Liver (tissue), 8 donors: ENCODE measurements at regions not wholly inside any gene's neighbourhood (a gene's known extent, or its start where the extent isn't known, plus 50 kb on each side); places are given as distances from the start of the nearest gene placed in this dataset.

Source experiments
- DNase-seq: peaks from one replicate; pipeline ENCODE4 v3.0.0-alpha.2; 2017; ENCODE audit warnings: low spot score
- H3K27ac ChIP-seq, 2 donors: one replicate each; pipeline ENCODE4 v1.7.0; 2013; ENCODE audit warnings: inconsistent platforms in 2 of 2, low read length in 2 of 2, control low read depth in 1 of 2, low read depth in 1 of 2, mild to moderate bottlenecking in 1 of 2
- H3K27me3 ChIP-seq, 4 donors: one replicate each; pipeline versions ENCODE4 v1.6.1 to v1.7.0; 2013; ENCODE audit warnings: low read length in 3 of 4, inconsistent platforms in 1 of 4, mild to moderate bottlenecking in 1 of 4, moderate library complexity in 1 of 4; ENCODE audit not compliant: control insufficient read depth in 4 of 4, insufficient read depth in 4 of 4
- H3K36me3 ChIP-seq, 4 donors: one replicate each; pipeline versions ENCODE4 v1.6.1 to v1.7.0; 2013; ENCODE audit warnings: low read length in 3 of 4, mild to moderate bottlenecking in 3 of 4, low read depth in 1 of 4, moderate library complexity in 1 of 4; ENCODE audit not compliant: control insufficient read depth in 4 of 4, insufficient read depth in 3 of 4
- H3K4me1 ChIP-seq, 4 donors: one replicate each; pipeline versions ENCODE4 v1.6.1 to v1.7.0; 2013; ENCODE audit warnings: low read length in 3 of 4, mild to moderate bottlenecking in 3 of 4, moderate library complexity in 1 of 4; ENCODE audit not compliant: control insufficient read depth in 4 of 4, insufficient read depth in 4 of 4
- H3K4me3 ChIP-seq, 3 donors: one replicate each; pipeline versions ENCODE4 v1.6.1 to v1.7.0; 2013; ENCODE audit warnings: low read length in 3 of 3, control low read depth in 1 of 3, low read depth in 1 of 3, mild to moderate bottlenecking in 1 of 3
- H3K9ac ChIP-seq, 2 donors: one replicate each; pipeline ENCODE4 v1.7.0; 2013; ENCODE audit warnings: low read length in 2 of 2, mild to moderate bottlenecking in 2 of 2, moderate library complexity in 2 of 2, control low read depth in 1 of 2, low read depth in 1 of 2
- H3K9me3 ChIP-seq, 4 donors: one replicate each; pipeline versions ENCODE4 v1.6.1 to v1.7.0; 2013; ENCODE audit warnings: low read length in 3 of 4; ENCODE audit not compliant: control insufficient read depth in 4 of 4
- FOXA1 ChIP-seq: IDR thresholded peaks from 2 replicates; pipeline ENCODE4 v1.6.1; 2016; ENCODE audit warnings: antibody characterized with exemption
- FOXA2 ChIP-seq: IDR thresholded peaks from 2 replicates; pipeline ENCODE4 v1.6.1; 2016; ENCODE audit warnings: antibody characterized with exemption
- GABPA ChIP-seq, 2 donors: IDR thresholded peaks in 1 of 2; conservative IDR thresholded peaks in 1 of 2; 2 replicates each; pipeline ENCODE4 v1.6.1; 2016; ENCODE audit warnings: antibody characterized with exemption in 2 of 2, mild to moderate bottlenecking in 1 of 2, moderate library complexity in 1 of 2
- HNF4A ChIP-seq, 2 donors: conservative IDR thresholded peaks; 2 replicates each; pipeline ENCODE4 v1.6.1; 2016; ENCODE audit warnings: antibody characterized with exemption in 2 of 2, mild to moderate bottlenecking in 2 of 2
- HNF4G ChIP-seq: IDR thresholded peaks from 2 replicates; pipeline ENCODE4 v1.6.1; 2016; ENCODE audit warnings: antibody characterized with exemption
- MAX ChIP-seq: IDR thresholded peaks from 2 replicates; pipeline ENCODE4 v1.6.1; 2016; ENCODE audit warnings: antibody characterized with exemption
- RAD21 ChIP-seq, 2 donors: IDR thresholded peaks; 2 replicates each; pipeline ENCODE4 v1.6.1; 2016; ENCODE audit warnings: antibody characterized with exemption in 2 of 2, mild to moderate bottlenecking in 2 of 2
- REST ChIP-seq: IDR thresholded peaks from 2 replicates; pipeline ENCODE4 v1.6.1; 2016; ENCODE audit warnings: antibody characterized with exemption, mild to moderate bottlenecking
- RXRA ChIP-seq, 2 donors: IDR thresholded peaks; 2 replicates each; pipeline ENCODE4 v1.6.1; 2017 to 2018; ENCODE audit warnings: antibody characterized with exemption in 2 of 2, mild to moderate bottlenecking in 1 of 2
- WGBS: extraction: QIAGEN DNeasy Blood & Tissue Kit; methylation state at CpG from one replicate; pipeline ENCODE4 v1.1.7; 2013; 5-methylcytosine and 5-hydroxymethylcytosine counted together
- TF ChIP-seq, protein P1 (sequence below): IDR thresholded peaks from 2 replicates; pipeline ENCODE4 v1.6.1; 2016; ENCODE audit warnings: antibody characterized with exemption
- TF ChIP-seq, protein P2 (sequence below): IDR thresholded peaks from 2 replicates; pipeline ENCODE4 v1.6.1; 2016; ENCODE audit warnings: antibody characterized with exemption
- TF ChIP-seq, protein P3 (sequence below): fragments of 150-350 bp; IDR thresholded peaks from 2 replicates; pipeline ENCODE4 v1.5.1; 2017; ENCODE audit warnings: improper control_type of control experiment, low read depth, low read length; ENCODE audit not compliant: missing input control
- donor health status: healthy.
- donor health status: healthy.
- donor health status: healthy.
- donor health status: healthy.
- donor health status: healthy.

DNA sequence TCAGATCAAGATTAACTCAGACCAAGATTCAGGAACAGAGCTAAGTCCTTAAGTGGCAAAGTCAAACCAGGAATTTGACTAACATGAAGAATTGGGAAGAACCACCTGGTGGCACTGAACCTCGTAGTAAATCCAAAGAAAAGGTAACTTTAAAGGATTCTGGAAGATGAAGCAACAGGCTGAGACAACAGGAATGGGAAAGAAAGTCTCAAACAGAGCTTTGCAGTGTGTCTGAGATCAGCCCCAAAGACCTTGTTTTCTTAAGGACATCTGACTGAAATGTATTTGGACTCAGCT is 126.1 kb downstream of the ASB9 start (continued):
- TF ChIP-seq REST = no peak
- TF ChIP-seq MAX = no peak
- TF ChIP-seq GABPA (IDR thresholded peaks at IDR 0.05 in 1 of 2, conservative IDR thresholded peaks at IDR 0.05 in 1 of 2) = no peak
- TF ChIP-seq RAD21 (IDR thresholded peaks at IDR 0.05) = no peak
- TF ChIP-seq, protein P1, sequence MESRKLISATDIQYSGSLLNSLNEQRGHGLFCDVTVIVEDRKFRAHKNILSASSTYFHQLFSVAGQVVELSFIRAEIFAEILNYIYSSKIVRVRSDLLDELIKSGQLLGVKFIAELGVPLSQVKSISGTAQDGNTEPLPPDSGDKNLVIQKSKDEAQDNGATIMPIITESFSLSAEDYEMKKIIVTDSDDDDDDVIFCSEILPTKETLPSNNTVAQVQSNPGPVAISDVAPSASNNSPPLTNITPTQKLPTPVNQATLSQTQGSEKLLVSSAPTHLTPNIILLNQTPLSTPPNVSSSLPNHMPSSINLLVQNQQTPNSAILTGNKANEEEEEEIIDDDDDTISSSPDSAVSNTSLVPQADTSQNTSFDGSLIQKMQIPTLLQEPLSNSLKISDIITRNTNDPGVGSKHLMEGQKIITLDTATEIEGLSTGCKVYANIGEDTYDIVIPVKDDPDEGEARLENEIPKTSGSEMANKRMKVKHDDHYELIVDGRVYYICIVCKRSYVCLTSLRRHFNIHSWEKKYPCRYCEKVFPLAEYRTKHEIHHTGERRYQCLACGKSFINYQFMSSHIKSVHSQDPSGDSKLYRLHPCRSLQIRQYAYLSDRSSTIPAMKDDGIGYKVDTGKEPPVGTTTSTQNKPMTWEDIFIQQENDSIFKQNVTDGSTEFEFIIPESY = no peak
- no peak for TF ChIP-seq HNF4A (conservative IDR thresholded peaks at IDR 0.05)
- TF ChIP-seq, protein P2, sequence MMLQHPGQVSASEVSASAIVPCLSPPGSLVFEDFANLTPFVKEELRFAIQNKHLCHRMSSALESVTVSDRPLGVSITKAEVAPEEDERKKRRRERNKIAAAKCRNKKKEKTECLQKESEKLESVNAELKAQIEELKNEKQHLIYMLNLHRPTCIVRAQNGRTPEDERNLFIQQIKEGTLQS = no peak

DNA sequence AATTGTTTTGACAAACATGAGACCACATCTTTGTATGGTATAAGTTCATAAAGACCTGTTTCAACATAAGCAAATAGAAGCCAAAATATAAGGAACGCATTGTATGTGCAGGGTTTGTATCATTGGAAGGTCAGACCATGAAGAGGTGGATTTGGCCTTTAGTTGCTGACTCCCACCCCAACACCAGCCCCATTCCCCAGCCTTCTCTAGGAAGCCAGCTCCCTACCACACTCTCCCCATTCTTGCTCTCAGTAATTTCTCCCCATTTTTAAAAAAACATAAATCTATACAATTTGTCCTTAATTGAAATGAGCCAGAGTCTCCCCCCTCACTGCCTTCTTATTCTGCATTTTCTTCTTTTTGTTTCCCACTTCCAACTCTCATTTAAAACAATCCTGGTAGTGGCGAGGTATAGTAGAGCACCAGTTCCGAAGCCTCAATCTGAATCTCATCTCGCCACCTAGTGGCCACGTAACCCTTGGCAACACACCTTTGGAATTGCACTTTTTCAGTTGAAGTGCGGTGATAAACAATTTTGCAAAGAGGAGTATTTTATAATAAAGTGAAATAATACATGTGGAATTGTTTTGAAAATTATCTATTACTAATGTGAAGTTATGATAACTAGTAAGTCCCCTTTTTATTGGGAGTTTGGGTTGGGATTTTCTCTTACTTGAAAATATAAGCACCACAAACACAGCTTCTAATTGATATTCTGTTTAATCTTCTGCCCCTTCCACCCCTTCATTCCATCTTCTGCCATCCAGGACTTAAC is 126.6 kb downstream of the ASB9 start:
- Histone ChIP-seq H3K27ac (no peak overlapping the region), H3K4me3 (no peak overlapping the region), H3K9ac (no peak overlapping the region), H3K36me3 (no peaks in the 10 kb centered on the region), H3K4me1 (peaks cover 0 to 6% (median 2%) of the 10 kb centered on the region in 4 donors), H3K9me3 (no peaks in the 10 kb centered on the region), H3K27me3 (peaks cover 0 to 5% (median 0%) of the 10 kb centered on the region in 4 donors)
- peak; percentile 37 for DNase-seq
- TF ChIP-seq FOXA1 = no peak
- TF ChIP-seq RXRA (IDR thresholded peaks at IDR 0.05) = no peak
- TF ChIP-seq RAD21 (IDR thresholded peaks at IDR 0.05) = peak; percentile 73 to 83
- no peak for TF ChIP-seq FOXA2
- TF ChIP-seq, protein P3, sequence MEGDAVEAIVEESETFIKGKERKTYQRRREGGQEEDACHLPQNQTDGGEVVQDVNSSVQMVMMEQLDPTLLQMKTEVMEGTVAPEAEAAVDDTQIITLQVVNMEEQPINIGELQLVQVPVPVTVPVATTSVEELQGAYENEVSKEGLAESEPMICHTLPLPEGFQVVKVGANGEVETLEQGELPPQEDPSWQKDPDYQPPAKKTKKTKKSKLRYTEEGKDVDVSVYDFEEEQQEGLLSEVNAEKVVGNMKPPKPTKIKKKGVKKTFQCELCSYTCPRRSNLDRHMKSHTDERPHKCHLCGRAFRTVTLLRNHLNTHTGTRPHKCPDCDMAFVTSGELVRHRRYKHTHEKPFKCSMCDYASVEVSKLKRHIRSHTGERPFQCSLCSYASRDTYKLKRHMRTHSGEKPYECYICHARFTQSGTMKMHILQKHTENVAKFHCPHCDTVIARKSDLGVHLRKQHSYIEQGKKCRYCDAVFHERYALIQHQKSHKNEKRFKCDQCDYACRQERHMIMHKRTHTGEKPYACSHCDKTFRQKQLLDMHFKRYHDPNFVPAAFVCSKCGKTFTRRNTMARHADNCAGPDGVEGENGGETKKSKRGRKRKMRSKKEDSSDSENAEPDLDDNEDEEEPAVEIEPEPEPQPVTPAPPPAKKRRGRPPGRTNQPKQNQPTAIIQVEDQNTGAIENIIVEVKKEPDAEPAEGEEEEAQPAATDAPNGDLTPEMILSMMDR = peak; percentile 59
- TF ChIP-seq, protein P1 = no peak
- TF ChIP-seq, protein P2 = no peak
- TF ChIP-seq HNF4G = no peak
- TF ChIP-seq MAX = no peak
- 13% methylated on average over 6 of the region's 6 CpGs for WGBS
